Neuronal stem cell (in vitro differentiated cells): ENCODE measurements at regions not wholly inside any gene's neighbourhood (a gene's known extent, or its start where the extent isn't known, plus 50 kb on each side); places are given as distances from the start of the nearest gene placed in this dataset.
"Not testable (repeated sequence)": the region's sequence is repeated elsewhere in the genome, so short reads cannot be mapped to it uniquely, and the experiment has no call there.

ENCODE experiments used
- DNase-seq: peaks from one replicate; pipeline ENCODE4 v3.0.0-alpha.2; 2013; ENCODE audit warnings: low spot score
- H2AFZ ChIP-seq: one replicate; pipeline ENCODE4 v1.6.1; 2013; ENCODE audit warnings: mild to moderate bottlenecking, low read length, inconsistent platforms
- H2AK5ac ChIP-seq: 2 replicates; pipeline ENCODE4 v1.6.1; 2013; ENCODE audit warnings: low read depth, mild to moderate bottlenecking, inconsistent platforms, low read length, moderate library complexity, mixed read lengths
- H2BK120ac ChIP-seq: 2 replicates; pipeline ENCODE4 v1.6.1; 2013; ENCODE audit warnings: low read depth, mild to moderate bottlenecking, inconsistent platforms, low read length, moderate library complexity, mixed read lengths
- H2BK12ac ChIP-seq: one replicate; pipeline ENCODE4 v1.6.1; 2013; ENCODE audit warnings: low read length, inconsistent platforms
- H2BK15ac ChIP-seq: 2 replicates; pipeline ENCODE4 v1.6.1; 2013; ENCODE audit warnings: mild to moderate bottlenecking, low read length, inconsistent platforms, mixed read lengths
- H2BK5ac ChIP-seq: one replicate; pipeline ENCODE4 v1.6.1; 2013; ENCODE audit warnings: inconsistent platforms, mild to moderate bottlenecking, low read length, moderate library complexity
- H3K14ac ChIP-seq: one replicate; pipeline ENCODE4 v1.6.1; 2013; ENCODE audit warnings: low read length, inconsistent platforms
- H3K18ac ChIP-seq: 2 replicates; pipeline ENCODE4 v1.6.1; 2013; ENCODE audit warnings: low read length, inconsistent platforms
- H3K23ac ChIP-seq: 2 replicates; pipeline ENCODE4 v1.6.1; 2013; ENCODE audit warnings: low read depth, mild to moderate bottlenecking, mixed read lengths, low read length, inconsistent platforms; ENCODE audit not compliant: poor library complexity
- H3K27ac ChIP-seq: replicated peaks from 3 replicates; pipeline ENCODE4 v1.5.1; 2013; ENCODE audit warnings: low read length, inconsistent platforms
- H3K27me3 ChIP-seq, 3 experiments: 2 replicates each; pipeline ENCODE4 v1.6.1; 2013; ENCODE audit warnings: low read length in 3 of 3, mild to moderate bottlenecking in 2 of 3, inconsistent platforms in 1 of 3, low read depth in 1 of 3, mixed read lengths in 1 of 3, moderate library complexity in 1 of 3; ENCODE audit not compliant: control insufficient read depth in 3 of 3, insufficient read depth in 3 of 3
- H3K36me3 ChIP-seq, 2 donors: replicated peaks in 1 of 2; 2 replicates each; pipeline ENCODE4 v1.6.1; 2013; ENCODE audit warnings: low read length in 2 of 2; ENCODE audit not compliant: control insufficient read depth in 2 of 2, insufficient read depth in 2 of 2
- H3K4ac ChIP-seq: 2 replicates; pipeline ENCODE4 v1.6.1; 2013; ENCODE audit warnings: inconsistent platforms, mild to moderate bottlenecking, low read length, moderate library complexity
- H3K4me1 ChIP-seq, 2 donors: 1 replicate in 1 of 2; 2 replicates in 1 of 2; pipeline ENCODE4 v1.6.1; 2013; ENCODE audit warnings: low read length in 2 of 2, low read depth in 1 of 2; ENCODE audit not compliant: control insufficient read depth in 2 of 2, insufficient read depth in 1 of 2
- H3K4me2 ChIP-seq: one replicate; pipeline ENCODE4 v1.6.1; 2013; ENCODE audit warnings: mild to moderate bottlenecking, low read length, inconsistent platforms; ENCODE audit not compliant: insufficient read depth, poor library complexity, severe bottlenecking
- H3K4me3 ChIP-seq, 2 donors: 2 replicates each; pipeline ENCODE4 v1.5.1; 2013; ENCODE audit warnings: low read length in 2 of 2, mild to moderate bottlenecking in 2 of 2, inconsistent platforms in 1 of 2, moderate library complexity in 1 of 2
- H3K79me1 ChIP-seq: one replicate; pipeline ENCODE4 v1.6.1; 2013; ENCODE audit warnings: low read depth, mild to moderate bottlenecking, inconsistent platforms, low read length, moderate library complexity
- H3K9ac ChIP-seq: one replicate; pipeline ENCODE4 v1.6.1; 2013; ENCODE audit warnings: mild to moderate bottlenecking, low read depth, low read length, inconsistent platforms; ENCODE audit not compliant: poor library complexity
- H3K9me3 ChIP-seq, 2 donors: replicated peaks in 1 of 2; 2 replicates each; pipeline versions ENCODE3 to v1.6.1; 2013; ENCODE audit warnings: low read length in 2 of 2, mild to moderate bottlenecking in 2 of 2, inconsistent platforms in 1 of 2, low read depth in 1 of 2, mixed read lengths in 1 of 2, moderate library complexity in 1 of 2; ENCODE audit not compliant: control insufficient read depth in 2 of 2, insufficient read depth in 1 of 2
- H4K8ac ChIP-seq: one replicate; pipeline ENCODE4 v1.6.1; 2013; ENCODE audit warnings: low read depth, mild to moderate bottlenecking, inconsistent platforms, low read length, moderate library complexity
- H4K91ac ChIP-seq: one replicate; pipeline ENCODE4 v1.6.1; 2013; ENCODE audit warnings: low read length, low read depth, mild to moderate bottlenecking, inconsistent platforms; ENCODE audit not compliant: poor library complexity
- WGBS, 2 donors: extraction: QIAGEN DNeasy Blood & Tissue Kit; methylation state at CpG; one replicate each; pipeline ENCODE4 v1.1.7; 2013; ENCODE audit warnings: missing lambda C conversion rate in 2 of 2, mixed read lengths in 1 of 2; ENCODE audit not compliant: insufficient read length in 2 of 2, insufficient replicate concordance in 1 of 2; ENCODE audit errors: extremely low coverage in 2 of 2; 5-methylcytosine and 5-hydroxymethylcytosine counted together

GRCh38 chr13:86253497-86253896, 454.3 kb upstream of the SLITRK6 start:
- H3K27me3 ChIP-seq, H3K4me3 ChIP-seq, H3K18ac ChIP-seq, H2BK15ac ChIP-seq, H3K36me3 ChIP-seq, H2BK5ac ChIP-seq, H3K9me3 ChIP-seq, H3K23ac ChIP-seq, H3K9ac ChIP-seq, H4K91ac ChIP-seq, H2BK120ac ChIP-seq, H3K27ac ChIP-seq, H3K4me2 ChIP-seq, H3K79me1 ChIP-seq, H3K4ac ChIP-seq, H3K14ac ChIP-seq, H2BK12ac ChIP-seq, H2AK5ac ChIP-seq, H3K4me1 ChIP-seq, H4K8ac ChIP-seq, DNase-seq, H2AFZ ChIP-seq: not testable (repeated sequence)
- WGBS, 2 donors: no CpG with 5 or more reads among the region's 5 CpGs

- H2BK120ac ChIP-seq, H3K18ac ChIP-seq, H2BK12ac ChIP-seq, H3K79me1 ChIP-seq, H2BK15ac ChIP-seq, H3K36me3 ChIP-seq, H3K4ac ChIP-seq, H3K23ac ChIP-seq, H3K27ac ChIP-seq, H3K4me3 ChIP-seq, H3K9ac ChIP-seq, H3K9me3 ChIP-seq, H2AK5ac ChIP-seq, H2BK5ac ChIP-seq, DNase-seq, H2AFZ ChIP-seq, H4K91ac ChIP-seq, H3K27me3 ChIP-seq, H3K4me1 ChIP-seq, H3K14ac ChIP-seq, H3K4me2 ChIP-seq, H4K8ac ChIP-seq: not testable (repeated sequence)
- WGBS, 2 donors: no CpG with 5 or more reads among the region's 2 CpGs
These were observed 456.6 kb upstream of the SLITRK6 start for GRCh38 chr13:86255820-86256219.

- Histone ChIP-seq H4K91ac (no peak overlapping the region), H3K9me3 (no peaks in the 10 kb centered on the region), H3K9ac (no peak overlapping the region), H3K4me1 (no peaks in the 10 kb centered on the region), H2AFZ (no peak overlapping the region), H2BK12ac (no peak overlapping the region), H3K4me3 (no peak overlapping the region), H3K4me2 (no peak overlapping the region), H3K18ac (no peak overlapping the region), H2BK5ac (no peak overlapping the region), H3K79me1 (no peaks in the 10 kb centered on the region), H3K27me3 (no peaks in the 10 kb centered on the region), H2BK15ac (no peak overlapping the region), H2AK5ac (no peak overlapping the region), H3K14ac (no peak overlapping the region), H2BK120ac (no peak overlapping the region), H3K23ac (no peak overlapping the region), H3K36me3 (no peaks in the 10 kb centered on the region), H3K27ac (no peak overlapping the region), H4K8ac (no peak overlapping the region), H3K4ac (no peak overlapping the region)
- no peak for DNase-seq
These were observed 470.3 kb upstream of the SLITRK6 start for GRCh38 chr13:86269511-86269910.

GRCh38 chr13:86282442-86282841, 483.2 kb upstream of the SLITRK6 start:
- Histone ChIP-seq H3K27me3 (no peaks in the 10 kb centered on the region), H3K4me1 (peaks cover 0 to 5% of the 10 kb centered on the region in 2 donors), H3K4me3 (no peak overlapping the region), H3K23ac (no peak overlapping the region), H2BK12ac (no peak overlapping the region), H3K18ac (no peak overlapping the region), H3K36me3 (no peaks in the 10 kb centered on the region), H2AK5ac (no peak overlapping the region), H3K4me2 (no peak overlapping the region), H3K4ac (no peak overlapping the region), H4K8ac (no peak overlapping the region), H3K9me3 (no peaks in the 10 kb centered on the region), H2BK120ac (no peak overlapping the region), H2BK15ac (no peak overlapping the region), H2AFZ (peak overlapping the region; percentile 51), H3K14ac (no peak overlapping the region), H3K27ac (no peak overlapping the region), H3K9ac (no peak overlapping the region), H3K79me1 (no peaks in the 10 kb centered on the region), H2BK5ac (no peak overlapping the region), H4K91ac (no peak overlapping the region)
- WGBS, 2 donors: no CpG with 5 or more reads among the region's 2 CpGs
- peak; percentile 3 for DNase-seq
